HCT116 (cell line): ENCODE measurements at regions not wholly inside any gene's neighbourhood (a gene's known extent, or its start where the extent isn't known, plus 50 kb on each side); places are given as distances from the start of the nearest gene placed in this dataset.

ENCODE experiments used
- ATAC-seq: fragments of 200-7000 bp; cut with Tn5 transposase; 2 replicates; pipeline ENCODE4 v1.9.1; 2020; ENCODE audit warnings: mild to moderate bottlenecking, moderate library complexity
- BruUV-seq: library from RNA; stranded (reverse); fragments of 400-500 nt; replicated peaks from 2 replicates; lab custom pipeline; 2021; lab: Mats Ljungman, UMichigan
- CTCF ChIA-PET: fragments of 300-600 bp; sonication (Branson Sonifier 250); formaldehyde crosslinking; loops from one replicate; lab custom pipeline; 2021; ENCODE audit warnings: antibody characterized with exemption; lab: Charles Lee
- POLR2A ChIA-PET: fragments of 300-600, 350-600 bp; sonication (Branson Sonifier 250); formaldehyde crosslinking; loops from one replicate; lab custom pipeline; 2021; ENCODE audit warnings: antibody characterized with exemption; lab: Charles Lee
- RAD21 ChIA-PET, 2 experiments: fragments of 300-600 bp; sonication (Branson Sonifier 250); formaldehyde crosslinking; loops; one replicate each; lab custom pipeline; 2023; ENCODE audit warnings: low total read pairs in 2 of 2; ENCODE audit not compliant: uncharacterized antibody in 2 of 2, unreplicated experiment in 2 of 2, low non-redundant PET in 1 of 2; lab: Charles Lee
- DNase-seq: peaks from one replicate; pipeline ENCODE4 v3.0.0-alpha.2; 2010; ENCODE audit warnings: low read depth, low spot score
- H2AFZ ChIP-seq: fragments of 200-600 bp; shearing (Covaris generic), sonication (generic); 2 replicates; pipeline ENCODE4 v1.6.1; 2017; ENCODE audit warnings: low read depth, mixed run types, mixed read lengths, antibody characterized with exemption, low read length; ENCODE audit not compliant: poor library complexity, severe bottlenecking
- H3K27ac ChIP-seq: 2 replicates; pipeline ENCODE4 v1.5.1; 2012; ENCODE audit warnings: low read depth, low read length
- H3K27me3 ChIP-seq: fragments of 200-600 bp; sonication (generic); 2 replicates; pipeline ENCODE4 v1.6.1; 2016; ENCODE audit warnings: mixed run types, low read length, mixed read lengths; ENCODE audit not compliant: insufficient read depth
- H3K36me3 ChIP-seq, 2 experiments: fragments of 200-500 bp in 1 of 2; fragments of 200-600 bp in 1 of 2; sonication (Bioruptor generic) in 1 of 2; sonication (generic) in 1 of 2; 2 replicates each; pipeline versions ENCODE4 v1.5.1 to v1.6.1; 2014 to 2016; ENCODE audit warnings: low read length in 2 of 2, inconsistent platforms in 1 of 2, mixed read lengths in 1 of 2, mixed run types in 1 of 2; ENCODE audit not compliant: insufficient read depth in 2 of 2, control insufficient read depth in 1 of 2
- H3K4me1 ChIP-seq, 2 experiments: fragments of 200-600 bp in 1 of 2; sonication (generic) in 1 of 2; 2 replicates each; pipeline versions ENCODE4 v1.5.1 to v1.6.1; 2012 to 2017; ENCODE audit warnings: low read length in 2 of 2, inconsistent platforms in 1 of 2, mild to moderate bottlenecking in 1 of 2, mixed read lengths in 1 of 2, mixed run types in 1 of 2, moderate library complexity in 1 of 2; ENCODE audit not compliant: insufficient read depth in 2 of 2, control insufficient read depth in 1 of 2
- H3K4me2 ChIP-seq: fragments of 200-600 bp; sonication (generic); 2 replicates; pipeline ENCODE4 v1.6.1; 2017; ENCODE audit warnings: mixed run types, low read length, mixed read lengths
- H3K4me3 ChIP-seq, 2 experiments: fragments of 200-600 bp in 1 of 2; sonication (generic) in 1 of 2; replicated peaks in 1 of 2; 2 replicates each; pipeline ENCODE4 v1.5.1; 2011 to 2016; ENCODE audit warnings: low read length in 2 of 2, control low read depth in 1 of 2, low read depth in 1 of 2, mild to moderate bottlenecking in 1 of 2, mixed read lengths in 1 of 2, mixed run types in 1 of 2
- H3K79me2 ChIP-seq: fragments of 200-600 bp; sonication (generic); 2 replicates; pipeline ENCODE4 v1.6.1; 2017; ENCODE audit warnings: mild to moderate bottlenecking, mixed run types, low read length, moderate library complexity, mixed read lengths; ENCODE audit not compliant: insufficient read depth
- H3K9ac ChIP-seq: fragments of 200-600 bp; sonication (generic); 2 replicates; pipeline ENCODE4 v1.6.1; 2016; ENCODE audit warnings: low read length, mixed read lengths
- H3K9me2 ChIP-seq: fragments of 200-600 bp; sonication (generic), shearing (Covaris generic); 2 replicates; pipeline ENCODE4 v1.6.1; 2017; ENCODE audit warnings: mixed run types, mild to moderate bottlenecking, moderate library complexity; ENCODE audit not compliant: insufficient read depth
- H3K9me3 ChIP-seq, 2 experiments: fragments of 200-500 bp in 1 of 2; fragments of 200-600 bp in 1 of 2; sonication (Bioruptor generic) in 1 of 2; sonication (generic) in 1 of 2; 2 replicates each; pipeline ENCODE4 v1.6.1; 2014 to 2017; ENCODE audit warnings: low read length in 2 of 2, mixed read lengths in 2 of 2, inconsistent platforms in 1 of 2, low read depth in 1 of 2, mild to moderate bottlenecking in 1 of 2, mixed run types in 1 of 2, moderate library complexity in 1 of 2; ENCODE audit not compliant: control insufficient read depth in 1 of 2, insufficient read depth in 1 of 2
- H4K20me1 ChIP-seq: fragments of 200-600 bp; sonication (generic), shearing (Covaris generic); 2 replicates; pipeline ENCODE4 v1.6.1; 2017; ENCODE audit warnings: mixed run types, mild to moderate bottlenecking, moderate library complexity; ENCODE audit not compliant: insufficient read depth
- CBX3 ChIP-seq: IDR thresholded peaks from 2 replicates; pipeline ENCODE4 v1.6.1; 2012; ENCODE audit warnings: low read depth
- CTCF ChIP-seq, 3 experiments: fragments of 200-600 bp in 1 of 3; sonication (generic) in 1 of 3; IDR thresholded peaks in 2 of 3; conservative IDR thresholded peaks in 1 of 3; 2 replicates each; pipeline ENCODE4 v1.5.1; 2012 to 2017; ENCODE audit warnings: low read depth in 2 of 3, low read length in 2 of 3, antibody characterized with exemption in 1 of 3, borderline replicate concordance in 1 of 3, control low read depth in 1 of 3, mild to moderate bottlenecking in 1 of 3, mixed read lengths in 1 of 3, mixed run types in 1 of 3, moderate library complexity in 1 of 3; ENCODE audit not compliant: insufficient read depth in 1 of 3
- EGR1 ChIP-seq: IDR thresholded peaks from 2 replicates; pipeline ENCODE4 v1.6.1; 2012; ENCODE audit warnings: low read depth
- JUND ChIP-seq: IDR thresholded peaks from 2 replicates; pipeline ENCODE4 v1.6.1; 2012
- POLR2AphosphoS5 ChIP-seq: IDR thresholded peaks from 2 replicates; pipeline ENCODE4 v1.6.1; 2011; ENCODE audit warnings: mild to moderate bottlenecking, low read depth, low read length, moderate library complexity
- RAD21 ChIP-seq: IDR thresholded peaks from 2 replicates; pipeline ENCODE4 v1.6.1; 2012; ENCODE audit warnings: low read depth, mild to moderate bottlenecking
- SIN3A ChIP-seq: IDR thresholded peaks from 2 replicates; pipeline ENCODE4 v1.6.1; 2012; ENCODE audit warnings: low read depth
- TCF7L2 ChIP-seq: IDR thresholded peaks from 2 replicates; pipeline ENCODE4 v1.7.0; 2011; ENCODE audit warnings: borderline replicate concordance, inconsistent platforms; ENCODE audit not compliant: insufficient read depth, insufficient read length; ENCODE audit errors: extremely low read depth
- ZNF274 ChIP-seq: fragments of 200-500 bp; sonication (Bioruptor generic); IDR thresholded peaks from 2 replicates; pipeline ENCODE4 v1.6.1; 2014; ENCODE audit warnings: mild to moderate bottlenecking, low read depth, low read length, inconsistent platforms
- intact Hi-C: fragments of 100-400 bp; cut with micrococcal nuclease; formaldehyde crosslinking; loops from 2 replicates; pipeline ENCODE4 v1.10.0; 2022
- TF ChIP-seq, protein P1 (sequence below): IDR thresholded peaks from 2 replicates; pipeline ENCODE4 v1.6.1; 2012; ENCODE audit warnings: low read depth
- TF ChIP-seq, protein P2 (sequence below): IDR thresholded peaks from 2 replicates; pipeline ENCODE4 v1.6.1; 2012

DNA sequence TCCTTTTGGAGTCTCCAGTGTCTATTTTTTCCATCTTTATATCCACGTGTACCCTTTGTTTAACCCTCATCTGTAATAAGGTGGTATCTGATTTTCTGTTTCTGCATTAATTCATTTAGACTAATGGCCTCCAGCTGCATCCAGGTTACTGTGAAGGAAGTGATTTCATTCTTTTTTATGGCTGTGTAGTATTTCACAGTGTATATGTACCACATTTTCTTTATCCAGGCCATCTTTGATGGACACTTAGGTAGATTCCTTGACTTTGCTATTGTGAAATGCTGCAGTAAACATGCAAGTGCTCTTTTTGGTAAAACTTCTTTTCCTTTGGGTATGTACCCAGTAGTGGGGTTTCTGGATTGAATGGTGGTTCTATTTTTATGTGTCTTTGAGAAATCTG lies 128.0 kb upstream of the MTPN start:
- ATAC-seq (no peak), DNase-seq (no peak)
- ChIA-PET CTCF (no interaction called here), RAD21 (no interaction called here), POLR2A (no interaction called here)
- intact Hi-C loops: no loop called here
- H3K27me3 ChIP-seq: no peaks in the 10 kb centered on the region
- H3K4me2 ChIP-seq: no peak overlapping the region
- no peaks in the 10 kb centered on the region for H3K4me1 ChIP-seq
- no peak for TF ChIP-seq SIN3A
- no peak for TF ChIP-seq CBX3
- no peak for TF ChIP-seq ZNF274
- no peak for TF ChIP-seq TCF7L2
- TF ChIP-seq RAD21: no peak
- TF ChIP-seq, protein P1, sequence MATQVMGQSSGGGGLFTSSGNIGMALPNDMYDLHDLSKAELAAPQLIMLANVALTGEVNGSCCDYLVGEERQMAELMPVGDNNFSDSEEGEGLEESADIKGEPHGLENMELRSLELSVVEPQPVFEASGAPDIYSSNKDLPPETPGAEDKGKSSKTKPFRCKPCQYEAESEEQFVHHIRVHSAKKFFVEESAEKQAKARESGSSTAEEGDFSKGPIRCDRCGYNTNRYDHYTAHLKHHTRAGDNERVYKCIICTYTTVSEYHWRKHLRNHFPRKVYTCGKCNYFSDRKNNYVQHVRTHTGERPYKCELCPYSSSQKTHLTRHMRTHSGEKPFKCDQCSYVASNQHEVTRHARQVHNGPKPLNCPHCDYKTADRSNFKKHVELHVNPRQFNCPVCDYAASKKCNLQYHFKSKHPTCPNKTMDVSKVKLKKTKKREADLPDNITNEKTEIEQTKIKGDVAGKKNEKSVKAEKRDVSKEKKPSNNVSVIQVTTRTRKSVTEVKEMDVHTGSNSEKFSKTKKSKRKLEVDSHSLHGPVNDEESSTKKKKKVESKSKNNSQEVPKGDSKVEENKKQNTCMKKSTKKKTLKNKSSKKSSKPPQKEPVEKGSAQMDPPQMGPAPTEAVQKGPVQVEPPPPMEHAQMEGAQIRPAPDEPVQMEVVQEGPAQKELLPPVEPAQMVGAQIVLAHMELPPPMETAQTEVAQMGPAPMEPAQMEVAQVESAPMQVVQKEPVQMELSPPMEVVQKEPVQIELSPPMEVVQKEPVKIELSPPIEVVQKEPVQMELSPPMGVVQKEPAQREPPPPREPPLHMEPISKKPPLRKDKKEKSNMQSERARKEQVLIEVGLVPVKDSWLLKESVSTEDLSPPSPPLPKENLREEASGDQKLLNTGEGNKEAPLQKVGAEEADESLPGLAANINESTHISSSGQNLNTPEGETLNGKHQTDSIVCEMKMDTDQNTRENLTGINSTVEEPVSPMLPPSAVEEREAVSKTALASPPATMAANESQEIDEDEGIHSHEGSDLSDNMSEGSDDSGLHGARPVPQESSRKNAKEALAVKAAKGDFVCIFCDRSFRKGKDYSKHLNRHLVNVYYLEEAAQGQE: no peak
- no peak for TF ChIP-seq JUND
- TF ChIP-seq, protein P2, sequence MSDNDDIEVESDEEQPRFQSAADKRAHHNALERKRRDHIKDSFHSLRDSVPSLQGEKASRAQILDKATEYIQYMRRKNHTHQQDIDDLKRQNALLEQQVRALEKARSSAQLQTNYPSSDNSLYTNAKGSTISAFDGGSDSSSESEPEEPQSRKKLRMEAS: no peak
- TF ChIP-seq CTCF (IDR thresholded peaks at IDR 0.05 in 2 of 3, conservative IDR thresholded peaks at IDR 0.05 in 1 of 3; ENCODE audit: borderline replicate concordance in 1 of 3, insufficient read depth in 1 of 3, low read depth in 2 of 3, low read length in 2 of 3): no peak
- TF ChIP-seq POLR2AphosphoS5: no peak
- no peak for TF ChIP-seq EGR1
- H4K20me1 ChIP-seq: no peaks in the 10 kb centered on the region
- BruUV-seq: no TSS peak
- no peaks in the 10 kb centered on the region for H3K79me2 ChIP-seq
- H3K9me2 ChIP-seq: no peaks in the 10 kb centered on the region
- H3K9ac ChIP-seq: no peak overlapping the region
- no peak overlapping the region for H2AFZ ChIP-seq
- no peak overlapping the region for H3K27ac ChIP-seq
- no peaks in the 10 kb centered on the region for H3K36me3 ChIP-seq
- no peaks in the 10 kb centered on the region for H3K9me3 ChIP-seq
- H3K4me3 ChIP-seq: no peak overlapping the region
